IMR-90 (cell line): ENCODE measurements at regions not wholly inside any gene's neighbourhood (a gene's known extent, or its start where the extent isn't known, plus 50 kb on each side); places are given as distances from the start of the nearest gene placed in this dataset.

Source experiments
- ATAC-seq: fragments of 200-7000 bp; cut with Tn5 transposase; 2 replicates; pipeline ENCODE4 v1.9.1; 2020; ENCODE audit warnings: low read depth, mild to moderate bottlenecking, moderate library complexity
- BruUV-seq: library from RNA; stranded (reverse); fragments of 400-500 nt; replicated peaks from 2 replicates; lab custom pipeline; 2021; lab: Mats Ljungman, UMichigan
- CTCF ChIA-PET: fragments of 300-600 bp; formaldehyde crosslinking; extraction: SDS; loops from one replicate; lab custom pipeline; 2021; ENCODE audit warnings: antibody characterized with exemption; lab: Yijun Ruan, JAX
- POLR2A ChIA-PET: fragments of 300-600 bp; sonication (Branson Sonifier 250); formaldehyde crosslinking; loops from one replicate; lab custom pipeline; 2022; ENCODE audit warnings: antibody characterized with exemption; ENCODE audit not compliant: unreplicated experiment; lab: Charles Lee
- DNase-seq: peaks from one replicate; pipeline ENCODE4 v3.0.0; 2013
- H2AFZ ChIP-seq: replicated peaks from 2 replicates; pipeline ENCODE3; 2013; ENCODE audit warnings: low read length, mild to moderate bottlenecking; ENCODE audit not compliant: poor library complexity
- H2AK5ac ChIP-seq: 2 replicates; pipeline ENCODE4 v1.6.1; 2013; ENCODE audit warnings: low read depth, low read length, inconsistent platforms
- H2AK9ac ChIP-seq: replicated peaks from 2 replicates; pipeline ENCODE3; 2013; ENCODE audit warnings: mild to moderate bottlenecking, low read depth, low read length, moderate library complexity; ENCODE audit not compliant: poor library complexity
- H2BK120ac ChIP-seq: 2 replicates; pipeline ENCODE4 v1.6.1; 2013; ENCODE audit warnings: low read depth, low read length, inconsistent platforms
- H2BK15ac ChIP-seq: 3 replicates; pipeline ENCODE4 v1.6.1; 2013; ENCODE audit warnings: low read depth, low read length, inconsistent platforms
- H2BK20ac ChIP-seq: 2 replicates; pipeline ENCODE4 v1.6.1; 2013; ENCODE audit warnings: low read depth, mild to moderate bottlenecking, inconsistent platforms, low read length, moderate library complexity
- H2BK5ac ChIP-seq: 2 replicates; pipeline ENCODE4 v1.6.1; 2013; ENCODE audit warnings: mild to moderate bottlenecking, low read depth, low read length, inconsistent platforms; ENCODE audit not compliant: poor library complexity, severe bottlenecking
- H3K14ac ChIP-seq: replicated peaks from 2 replicates; pipeline ENCODE4 v1.6.1; 2013; ENCODE audit warnings: low read depth, low read length, inconsistent platforms
- H3K18ac ChIP-seq: 2 replicates; pipeline ENCODE4 v1.6.1; 2013; ENCODE audit warnings: low read depth, low read length, control low read depth
- H3K23ac ChIP-seq: 2 replicates; pipeline ENCODE4 v1.6.1; 2013; ENCODE audit warnings: low read depth, low read length, inconsistent platforms
- H3K27ac ChIP-seq: 2 replicates; pipeline ENCODE4 v1.5.1; 2013; ENCODE audit warnings: mild to moderate bottlenecking, control low read depth, low read length; ENCODE audit not compliant: insufficient read depth
- H3K27me3 ChIP-seq: 2 replicates; pipeline ENCODE4 v1.6.1; 2013; ENCODE audit warnings: low read length; ENCODE audit not compliant: control insufficient read depth, insufficient read depth
- H3K36me3 ChIP-seq: 2 replicates; pipeline ENCODE4 v1.6.1; 2013; ENCODE audit warnings: low read length, mixed read lengths; ENCODE audit not compliant: control insufficient read depth, insufficient read depth
- H3K4ac ChIP-seq: 2 replicates; pipeline ENCODE4 v1.6.1; 2013; ENCODE audit warnings: low read depth, low read length, inconsistent platforms
- H3K4me1 ChIP-seq: 2 replicates; pipeline ENCODE4 v1.6.1; 2013; ENCODE audit warnings: low read length, mixed read lengths; ENCODE audit not compliant: control insufficient read depth, insufficient read depth
- H3K4me2 ChIP-seq: 2 replicates; pipeline ENCODE4 v1.6.1; 2013; ENCODE audit warnings: low read depth, mild to moderate bottlenecking, control low read depth, low read length, moderate library complexity
- H3K4me3 ChIP-seq: 2 replicates; pipeline ENCODE4 v1.5.1; 2013; ENCODE audit warnings: low read depth, mild to moderate bottlenecking, control low read depth, low read length, moderate library complexity; ENCODE audit not compliant: insufficient read depth
- H3K56ac ChIP-seq: 2 replicates; pipeline ENCODE4 v1.6.1; 2013; ENCODE audit warnings: low read length, inconsistent platforms; ENCODE audit not compliant: insufficient read depth; ENCODE audit errors: extremely low read depth
- H3K79me1 ChIP-seq, 2 experiments: 2 replicates each; pipeline ENCODE4 v1.6.1; 2013; ENCODE audit warnings: low read length in 2 of 2, inconsistent platforms in 1 of 2, low read depth in 1 of 2
- H3K9ac ChIP-seq: 2 replicates; pipeline ENCODE4 v1.6.1; 2013; ENCODE audit warnings: low read depth, low read length, control low read depth
- H3K9me1 ChIP-seq: 2 replicates; pipeline ENCODE4 v1.6.1; 2013; ENCODE audit warnings: low read length, inconsistent platforms; ENCODE audit not compliant: insufficient read depth
- H3K9me3 ChIP-seq: 2 replicates; pipeline ENCODE4 v1.6.1; 2013; ENCODE audit warnings: low read length; ENCODE audit not compliant: control insufficient read depth, insufficient read depth
- H4K20me1 ChIP-seq: 2 replicates; pipeline ENCODE4 v1.6.1; 2013; ENCODE audit warnings: low read length, inconsistent platforms; ENCODE audit not compliant: insufficient read depth
- H4K5ac ChIP-seq: 2 replicates; pipeline ENCODE4 v1.6.1; 2013; ENCODE audit warnings: mild to moderate bottlenecking, low read depth, low read length, control low read depth
- H4K8ac ChIP-seq, 2 experiments: 2 replicates each; pipeline ENCODE4 v1.6.1; 2013; ENCODE audit warnings: low read depth in 2 of 2, low read length in 2 of 2, control low read depth in 1 of 2, inconsistent platforms in 1 of 2
- H4K91ac ChIP-seq: 2 replicates; pipeline ENCODE4 v1.6.1; 2013; ENCODE audit warnings: low read depth, low read length, inconsistent platforms; ENCODE audit not compliant: insufficient read depth
- BHLHE40 ChIP-seq: fragments of 150-350 bp; IDR thresholded peaks from 2 replicates; pipeline ENCODE4 v1.6.1; 2016; ENCODE audit warnings: mild to moderate bottlenecking, low read depth, low read length
- CHD1 ChIP-seq: IDR thresholded peaks from 2 replicates; pipeline ENCODE4 v1.6.1; 2012; ENCODE audit warnings: low read depth, low read length, improper control_type of control experiment
- WGBS, 2 experiments: methylation state at CpG; one replicate each; pipeline versions ENCODE4 v1.1.5 to v1.1.7; 2013; ENCODE audit warnings: missing lambda C conversion rate in 2 of 2; ENCODE audit not compliant: insufficient read length in 1 of 2; ENCODE audit errors: extremely low coverage in 2 of 2; 5-methylcytosine and 5-hydroxymethylcytosine counted together
- dilution Hi-C: fragments of 300-500 bp; cut with HindIII; formaldehyde crosslinking; loops from one replicate; pipeline ENCODE4 v1.14.3; 2018; ENCODE audit warnings: low sequenced_read_pairs; ENCODE audit not compliant: unreplicated experiment
- in situ Hi-C: fragments of 300-500 bp; cut with MboI; formaldehyde crosslinking; loops from 3 replicates; pipeline ENCODE4 v1.14.3; 2019; ENCODE audit warnings: low sequenced_read_pairs, inconsistent platforms, mixed read lengths
- intact Hi-C: fragments of 100-400 bp; cut with micrococcal nuclease; formaldehyde crosslinking; loops from 2 replicates; pipeline ENCODE4 v1.10.0; 2022

GRCh38 chr2:199594443-199594842 lies 136.7 kb upstream of the SATB2 start:
- no peak overlapping the region for H3K23ac ChIP-seq
- no peak overlapping the region for H2AK9ac ChIP-seq
- ChIA-PET POLR2A (no interaction called here), CTCF (no interaction called here)
- no peaks in the 10 kb centered on the region for H3K9me1 ChIP-seq
- no peak overlapping the region for H2BK15ac ChIP-seq
- H2BK20ac ChIP-seq: no peak overlapping the region
- no peaks in the 10 kb centered on the region for H4K20me1 ChIP-seq
- WGBS, 2 experiments: 80% methylated on average over 1 of the region's 5 CpGs; no CpG with 5 or more reads in 1 of the 2 experiments
- H4K5ac ChIP-seq: no peak overlapping the region
- no peak overlapping the region for H2AK5ac ChIP-seq
- no peak overlapping the region for H3K27ac ChIP-seq
- no peak for DNase-seq
- no peaks in the 10 kb centered on the region; the same call in 1 of the 2 replicates for H3K27me3 ChIP-seq
- TF ChIP-seq BHLHE40: no peak
- no peak for TF ChIP-seq CHD1
- H3K4me1 ChIP-seq: no peaks in the 10 kb centered on the region
- H3K18ac ChIP-seq: no peak overlapping the region
- no peak overlapping the region for H4K91ac ChIP-seq
- H3K4me3 ChIP-seq: no peak overlapping the region
- H3K9ac ChIP-seq: no peak overlapping the region
- BruUV-seq: no TSS peak
- H3K79me1 ChIP-seq: no peaks in the 10 kb centered on the region
- H2AFZ ChIP-seq: no peak overlapping the region
- H3K9me3 ChIP-seq: no peaks in the 10 kb centered on the region
- no peak overlapping the region for H2BK5ac ChIP-seq
- dilution Hi-C loops: no loop called here
- H3K36me3 ChIP-seq: no peaks in the 10 kb centered on the region
- intact Hi-C loops: no loop called here
- no peak overlapping the region for H3K56ac ChIP-seq
- H3K4ac ChIP-seq: no peak overlapping the region
- H3K4me2 ChIP-seq: no peak overlapping the region
- H3K14ac ChIP-seq: no peak overlapping the region
- in situ Hi-C loops: no loop called here
- H2BK120ac ChIP-seq: no peak overlapping the region
- ATAC-seq: no peak
- no peak overlapping the region for H4K8ac ChIP-seq
